Spleen (tissue), 11 donors: ENCODE measurements at regions not wholly inside any gene's neighbourhood (a gene's known extent, or its start where the extent isn't known, plus 50 kb on each side); places are given as distances from the start of the nearest gene placed in this dataset.

ENCODE experiments used
- DNase-seq: peaks from one replicate; pipeline ENCODE4 v3.0.0-alpha.2; 2020
- H3K27ac ChIP-seq, 8 donors: fragments of 200-600 bp; sonication (generic) in 7 of 8; 1 replicate in 4 of 8; 2 replicates in 4 of 8; pipeline versions ENCODE4 v1.5.0 to v1.8.0; 2016 to 2021; ENCODE audit warnings: inconsistent platforms in 4 of 8, mild to moderate bottlenecking in 4 of 8, moderate library complexity in 1 of 8
- H3K27me3 ChIP-seq, 7 donors: fragments of 200-600 bp; sonication (generic) in 6 of 7; replicated peaks in 1 of 7; 1 replicate in 4 of 7; 2 replicates in 3 of 7; pipeline versions ENCODE4 v1.5.0 to v1.8.0; 2016 to 2021; ENCODE audit warnings: inconsistent platforms in 3 of 7, mild to moderate bottlenecking in 1 of 7
- H3K36me3 ChIP-seq, 6 donors: fragments of 200-600 bp; sonication (generic) in 5 of 6; 1 replicate in 4 of 6; 2 replicates in 2 of 6; pipeline versions ENCODE4 v1.5.0 to v1.8.0; 2016 to 2021; ENCODE audit warnings: inconsistent platforms in 2 of 6
- H3K4me1 ChIP-seq, 6 donors: fragments of 200-600 bp; sonication (generic) in 5 of 6; 1 replicate in 3 of 6; 2 replicates in 3 of 6; pipeline versions ENCODE4 v1.5.0 to v1.8.0; 2016 to 2021; ENCODE audit warnings: inconsistent platforms in 3 of 6
- H3K4me3 ChIP-seq, 8 donors: fragments of 200-600 bp; sonication (generic) in 7 of 8; 1 replicate in 4 of 8; 2 replicates in 4 of 8; pipeline versions ENCODE4 v1.5.0 to v1.8.0; 2016 to 2021; ENCODE audit warnings: inconsistent platforms in 4 of 8, mild to moderate bottlenecking in 4 of 8, moderate library complexity in 2 of 8
- H3K9me3 ChIP-seq, 8 donors: fragments of 200-600 bp; sonication (generic) in 7 of 8; 1 replicate in 4 of 8; 2 replicates in 4 of 8; pipeline versions ENCODE4 v1.5.0 to v1.8.0; 2016 to 2021; ENCODE audit warnings: inconsistent platforms in 4 of 8
- POLR2A ChIP-seq, 3 donors: fragments of 450-650 bp; IDR thresholded peaks; one replicate each; pipeline ENCODE4 v1.5.1; 2017; ENCODE audit warnings: antibody characterized with exemption in 3 of 3, mild to moderate bottlenecking in 1 of 3
- POLR2AphosphoS5 ChIP-seq, 3 donors: sonication (generic); formaldehyde crosslinking; IDR thresholded peaks; one replicate each; pipeline ENCODE4 v1.5.1; 2017; ENCODE audit warnings: antibody characterized with exemption in 3 of 3
- WGBS, 5 donors: extraction: QIAGEN DNeasy Blood & Tissue Kit in 3 of 5; methylation state at CpG; one replicate each; pipeline versions ENCODE4 v1.1.5 to v1.1.7; 2013 to 2018; 5-methylcytosine and 5-hydroxymethylcytosine counted together
- intact Hi-C: fragments of 100-400 bp; cut with DNase I; formaldehyde crosslinking; loops from one replicate; pipeline ENCODE4 v1.15.0; 2023; ENCODE audit warnings: low total_unique reads
- TF ChIP-seq, protein P1 (sequence below), 11 experiments: fragments of 200-600 bp in 7 of 11; fragments of 450-650 bp in 4 of 11; sonication (generic) in 4 of 11; IDR thresholded peaks in 8 of 11; conservative IDR thresholded peaks in 3 of 11; 1 replicate in 7 of 11; 2 replicates in 4 of 11; pipeline versions ENCODE4 v1.4.0 to v1.8.0; 2016 to 2021; ENCODE audit warnings: antibody characterized with exemption in 11 of 11, inconsistent platforms in 4 of 11, mild to moderate bottlenecking in 1 of 11
- donor health status: healthy with polysubstance abuse.
- donor health status: DM: no; HTN: no; CAD: no; lungs with moderate emphysema.
- donor health status: DM: no; HTN: no; CAD: no.
- donor health status: Bipolar disorder and iron deficiency.
- donor health status: healthy.
- donor health status: DM: no; HTN: no; CAD: no.
- donor health status: DM: yes; HTN: yes; CAD: no.

DNA sequence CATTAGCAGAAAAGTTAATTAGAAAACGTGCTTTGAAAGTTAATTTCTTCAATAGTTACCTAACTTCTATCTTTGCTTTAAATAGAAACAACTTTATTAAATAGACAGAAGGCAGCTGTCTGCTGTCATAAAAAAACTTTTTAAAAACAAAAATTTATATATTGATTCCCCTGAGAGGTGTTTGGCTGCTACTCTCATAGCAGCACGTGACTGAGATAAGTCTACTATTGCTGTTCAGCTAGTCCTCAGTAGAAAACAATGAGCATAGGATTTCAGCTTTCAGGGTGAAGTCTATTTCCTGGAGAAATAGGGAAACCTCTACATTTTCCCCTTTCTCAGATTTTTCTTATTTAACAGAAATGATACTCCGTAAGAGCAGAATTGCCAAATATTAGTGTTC lies 135.0 kb upstream of the FBN2 start:
- no peak overlapping the region for H3K4me3 ChIP-seq
- 65 to 80% (median 75%) methylated on average over 3 of the region's 3 CpGs for WGBS, 5 donors
- H3K27ac ChIP-seq, result no peak overlapping the region
- H3K4me1 ChIP-seq, result no peaks in the 10 kb centered on the region
- H3K9me3 ChIP-seq, result no peaks in the 10 kb centered on the region
- no peaks in the 10 kb centered on the region for H3K27me3 ChIP-seq
- DNase-seq, result no peak
- TF ChIP-seq POLR2A (IDR thresholded peaks at IDR 0.05) (no peak), POLR2AphosphoS5 (IDR thresholded peaks at IDR 0.05) (no peak)
- TF ChIP-seq, protein P1, sequence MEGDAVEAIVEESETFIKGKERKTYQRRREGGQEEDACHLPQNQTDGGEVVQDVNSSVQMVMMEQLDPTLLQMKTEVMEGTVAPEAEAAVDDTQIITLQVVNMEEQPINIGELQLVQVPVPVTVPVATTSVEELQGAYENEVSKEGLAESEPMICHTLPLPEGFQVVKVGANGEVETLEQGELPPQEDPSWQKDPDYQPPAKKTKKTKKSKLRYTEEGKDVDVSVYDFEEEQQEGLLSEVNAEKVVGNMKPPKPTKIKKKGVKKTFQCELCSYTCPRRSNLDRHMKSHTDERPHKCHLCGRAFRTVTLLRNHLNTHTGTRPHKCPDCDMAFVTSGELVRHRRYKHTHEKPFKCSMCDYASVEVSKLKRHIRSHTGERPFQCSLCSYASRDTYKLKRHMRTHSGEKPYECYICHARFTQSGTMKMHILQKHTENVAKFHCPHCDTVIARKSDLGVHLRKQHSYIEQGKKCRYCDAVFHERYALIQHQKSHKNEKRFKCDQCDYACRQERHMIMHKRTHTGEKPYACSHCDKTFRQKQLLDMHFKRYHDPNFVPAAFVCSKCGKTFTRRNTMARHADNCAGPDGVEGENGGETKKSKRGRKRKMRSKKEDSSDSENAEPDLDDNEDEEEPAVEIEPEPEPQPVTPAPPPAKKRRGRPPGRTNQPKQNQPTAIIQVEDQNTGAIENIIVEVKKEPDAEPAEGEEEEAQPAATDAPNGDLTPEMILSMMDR (IDR thresholded peaks at IDR 0.05 in 8 of 11, conservative IDR thresholded peaks at IDR 0.05 in 3 of 11), result no peak
- intact Hi-C loops, result no loop called here
- no peaks in the 10 kb centered on the region for H3K36me3 ChIP-seq

DNA sequence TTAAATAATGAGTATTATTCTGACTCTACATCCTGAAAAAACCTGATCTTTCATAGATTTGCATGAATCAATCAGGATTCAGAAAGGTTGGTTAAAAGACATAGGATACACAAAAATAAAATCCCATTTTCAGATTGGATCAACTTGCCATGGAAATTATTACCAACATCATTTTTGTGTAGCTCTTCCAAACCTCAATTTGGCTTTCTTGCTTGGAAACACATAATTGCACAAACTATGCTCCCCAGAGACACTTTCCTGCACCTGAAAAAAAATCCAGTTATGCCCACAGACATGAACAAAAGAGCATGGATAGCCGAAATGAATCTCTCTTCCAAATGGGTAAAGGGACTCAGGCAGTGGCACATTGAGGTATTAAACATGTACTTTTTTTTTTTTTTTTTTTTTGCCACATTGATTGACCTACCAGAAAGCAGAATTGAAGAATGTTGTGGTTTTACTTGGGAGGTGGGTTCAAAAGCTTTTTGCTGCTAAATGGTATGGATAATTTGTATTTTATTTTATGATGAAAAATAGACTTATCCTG lies 135.4 kb upstream of the FBN2 start:
- WGBS, 5 donors, result 66 to 86% (median 75%) methylated on average over 1 of the region's 1 CpG
- DNase-seq, result no peak
- Histone ChIP-seq H3K4me3 (no peak overlapping the region), H3K4me1 (no peaks in the 10 kb centered on the region), H3K36me3 (no peaks in the 10 kb centered on the region), H3K27me3 (no peaks in the 10 kb centered on the region), H3K27ac (no peak overlapping the region), H3K9me3 (no peaks in the 10 kb centered on the region)
- intact Hi-C loops, result no loop called here
- no peak for TF ChIP-seq POLR2AphosphoS5 (IDR thresholded peaks at IDR 0.05)

DNA sequence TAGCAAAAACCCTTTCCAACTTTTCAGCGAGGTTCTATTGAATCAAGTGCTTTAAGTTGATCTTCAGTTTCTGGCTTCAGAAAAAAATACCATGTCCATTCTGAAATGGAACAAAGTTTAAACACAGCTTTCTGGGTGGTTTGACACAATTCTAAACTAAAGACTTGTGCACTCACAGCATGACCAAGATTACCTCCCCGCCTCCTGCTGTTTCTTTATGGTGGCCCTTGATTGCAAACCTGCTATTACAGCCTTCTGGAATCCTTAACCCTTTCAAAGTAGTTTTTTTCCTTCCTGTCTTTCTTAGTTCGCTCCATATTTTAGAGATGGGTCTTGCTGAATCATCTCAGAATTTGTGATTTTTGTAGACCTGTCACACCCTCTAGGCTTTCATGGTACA lies 135.9 kb upstream of the FBN2 start:
- intact Hi-C loops, result no loop called here
- H3K27me3 ChIP-seq, result no peaks in the 10 kb centered on the region
- no peak for DNase-seq

DNA sequence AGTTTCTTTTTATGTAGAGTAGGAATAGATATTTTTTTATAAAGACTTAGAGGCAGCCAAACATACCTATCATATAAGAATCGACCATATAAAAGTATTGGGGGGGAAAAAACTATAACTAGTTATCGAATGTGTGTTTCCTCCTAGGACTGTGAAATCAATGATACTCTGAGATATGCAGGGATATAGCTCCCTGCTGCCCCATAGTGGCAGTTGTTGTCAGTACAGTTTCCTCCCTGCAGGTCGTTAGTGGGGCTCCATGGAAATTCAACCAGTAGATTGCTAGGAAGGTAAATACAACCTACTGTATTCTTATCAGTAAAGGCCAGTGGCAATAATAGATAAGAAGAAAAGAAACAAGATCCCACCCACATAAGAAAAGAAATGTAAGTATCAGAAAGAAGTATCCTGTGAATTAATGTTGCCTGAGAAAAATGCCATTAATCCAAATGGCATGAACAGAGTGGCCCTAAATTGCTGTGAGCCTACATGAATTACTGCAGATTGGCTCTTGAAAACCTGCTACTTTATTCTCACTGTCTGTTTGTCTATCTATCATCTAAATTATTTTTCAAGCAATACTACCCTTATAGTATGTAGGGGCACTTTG lies 136.9 kb upstream of the FBN2 start:
- peaks cover 0 to 5% (median 0%) of the 10 kb centered on the region in 7 donors for H3K27me3 ChIP-seq
- no peaks in the 10 kb centered on the region for H3K4me1 ChIP-seq
- no peak overlapping the region for H3K27ac ChIP-seq
- H3K9me3 ChIP-seq, result no peaks in the 10 kb centered on the region
- intact Hi-C loops, result no loop called here
- no peaks in the 10 kb centered on the region for H3K36me3 ChIP-seq
- TF ChIP-seq POLR2AphosphoS5 (IDR thresholded peaks at IDR 0.05) (no peak), POLR2A (IDR thresholded peaks at IDR 0.05) (no peak)
- TF ChIP-seq, protein P1 (IDR thresholded peaks at IDR 0.05 in 8 of 11, conservative IDR thresholded peaks at IDR 0.05 in 3 of 11), result peak in 8 of 11 experiments; percentile 23 to 68 (median 48)
- 46 to 55% (median 48%) methylated on average over 3 of the region's 3 CpGs for WGBS, 5 donors
- no peak overlapping the region for H3K4me3 ChIP-seq
- DNase-seq, result no peak

More for the DNA sequence above, 135.9 kb upstream of the FBN2 start:
- Histone ChIP-seq H3K27ac (no peak overlapping the region), H3K36me3 (no peaks in the 10 kb centered on the region), H3K4me1 (no peaks in the 10 kb centered on the region), H3K9me3 (no peaks in the 10 kb centered on the region), H3K4me3 (no peak overlapping the region)
- TF ChIP-seq POLR2A (IDR thresholded peaks at IDR 0.05), result no peak
- TF ChIP-seq, protein P1 (IDR thresholded peaks at IDR 0.05 in 8 of 11, conservative IDR thresholded peaks at IDR 0.05 in 3 of 11), result no peak
- TF ChIP-seq POLR2AphosphoS5 (IDR thresholded peaks at IDR 0.05), result no peak
- 71 to 85% (median 81%) methylated on average over 3 of the region's 3 CpGs for WGBS, 5 donors
